PC-9 (cell line): ENCODE measurements at regions not wholly inside any gene's neighbourhood (a gene's known extent, or its start where the extent isn't known, plus 50 kb on each side); places are given as distances from the start of the nearest gene placed in this dataset.

Experiments used
- EZH2 ChIP-seq: fragments of 200-600 bp; sonication (generic); IDR thresholded peaks from 2 replicates; pipeline ENCODE4 v1.8.0; 2017; ENCODE audit warnings: antibody characterized with exemption, low read depth
- TF ChIP-seq, protein P1 (sequence below): fragments of 200-600 bp; sonication (generic); conservative IDR thresholded peaks from 2 replicates; pipeline ENCODE4 v1.6.1; 2017; ENCODE audit warnings: mixed run types, antibody characterized with exemption, mild to moderate bottlenecking, moderate library complexity

DNA sequence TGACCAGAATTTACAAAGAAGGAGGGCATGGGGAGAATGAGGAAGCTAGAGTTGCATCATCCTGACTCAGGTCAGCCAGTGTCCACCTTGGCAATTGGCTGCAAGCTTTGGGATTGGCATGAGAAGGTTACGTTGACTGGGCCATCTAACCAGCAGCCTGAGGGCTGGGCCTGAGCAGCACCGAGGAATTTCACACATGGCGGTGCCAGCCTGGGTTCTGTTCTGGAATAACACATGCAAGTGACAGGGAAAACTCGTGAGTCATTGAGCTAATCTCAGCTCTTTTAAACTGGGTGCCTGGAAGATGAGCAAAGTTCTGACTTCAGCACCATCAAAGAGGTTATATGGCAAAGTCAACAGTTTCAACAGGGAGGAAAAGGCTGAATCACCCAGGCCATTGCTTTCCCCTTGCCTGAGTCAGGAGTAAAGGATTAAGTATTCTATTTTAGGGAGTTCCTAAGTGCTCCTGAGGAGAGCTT, 543.2 kb upstream of the TBX3 start:
- TF ChIP-seq EZH2: no peak
- TF ChIP-seq, protein P1, sequence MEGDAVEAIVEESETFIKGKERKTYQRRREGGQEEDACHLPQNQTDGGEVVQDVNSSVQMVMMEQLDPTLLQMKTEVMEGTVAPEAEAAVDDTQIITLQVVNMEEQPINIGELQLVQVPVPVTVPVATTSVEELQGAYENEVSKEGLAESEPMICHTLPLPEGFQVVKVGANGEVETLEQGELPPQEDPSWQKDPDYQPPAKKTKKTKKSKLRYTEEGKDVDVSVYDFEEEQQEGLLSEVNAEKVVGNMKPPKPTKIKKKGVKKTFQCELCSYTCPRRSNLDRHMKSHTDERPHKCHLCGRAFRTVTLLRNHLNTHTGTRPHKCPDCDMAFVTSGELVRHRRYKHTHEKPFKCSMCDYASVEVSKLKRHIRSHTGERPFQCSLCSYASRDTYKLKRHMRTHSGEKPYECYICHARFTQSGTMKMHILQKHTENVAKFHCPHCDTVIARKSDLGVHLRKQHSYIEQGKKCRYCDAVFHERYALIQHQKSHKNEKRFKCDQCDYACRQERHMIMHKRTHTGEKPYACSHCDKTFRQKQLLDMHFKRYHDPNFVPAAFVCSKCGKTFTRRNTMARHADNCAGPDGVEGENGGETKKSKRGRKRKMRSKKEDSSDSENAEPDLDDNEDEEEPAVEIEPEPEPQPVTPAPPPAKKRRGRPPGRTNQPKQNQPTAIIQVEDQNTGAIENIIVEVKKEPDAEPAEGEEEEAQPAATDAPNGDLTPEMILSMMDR: no peak
